ENCODE measurements at regions not wholly inside any gene's neighbourhood (a gene's known extent, or its start where the extent isn't known, plus 50 kb on each side); places are given as distances from the start of the nearest gene placed in this dataset.
"Not testable (repeated sequence)": the region's sequence is repeated elsewhere in the genome, so short reads cannot be mapped to it uniquely, and the experiment has no call there.

DNA sequence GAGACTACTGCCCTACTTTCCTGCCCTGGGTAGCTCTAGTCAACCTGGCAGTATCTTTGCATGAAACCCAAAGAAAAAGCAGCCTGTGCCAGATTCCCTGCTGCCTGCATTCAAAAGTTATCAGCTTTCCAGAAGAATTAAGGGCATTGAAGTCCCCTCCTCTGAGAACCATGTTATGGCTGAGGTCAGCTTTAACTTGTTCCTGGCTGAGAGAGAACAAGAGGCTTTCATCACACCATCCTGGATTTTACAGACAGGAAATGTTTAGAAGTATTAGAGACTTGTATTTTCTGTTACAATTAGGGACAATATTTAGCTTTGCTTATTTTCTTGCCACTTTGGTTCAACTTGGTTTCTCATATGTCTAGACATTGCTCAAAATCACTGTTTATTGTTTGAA is 238.8 kb downstream of the ARL4A start:
- TF ChIP-seq, protein P1, sequence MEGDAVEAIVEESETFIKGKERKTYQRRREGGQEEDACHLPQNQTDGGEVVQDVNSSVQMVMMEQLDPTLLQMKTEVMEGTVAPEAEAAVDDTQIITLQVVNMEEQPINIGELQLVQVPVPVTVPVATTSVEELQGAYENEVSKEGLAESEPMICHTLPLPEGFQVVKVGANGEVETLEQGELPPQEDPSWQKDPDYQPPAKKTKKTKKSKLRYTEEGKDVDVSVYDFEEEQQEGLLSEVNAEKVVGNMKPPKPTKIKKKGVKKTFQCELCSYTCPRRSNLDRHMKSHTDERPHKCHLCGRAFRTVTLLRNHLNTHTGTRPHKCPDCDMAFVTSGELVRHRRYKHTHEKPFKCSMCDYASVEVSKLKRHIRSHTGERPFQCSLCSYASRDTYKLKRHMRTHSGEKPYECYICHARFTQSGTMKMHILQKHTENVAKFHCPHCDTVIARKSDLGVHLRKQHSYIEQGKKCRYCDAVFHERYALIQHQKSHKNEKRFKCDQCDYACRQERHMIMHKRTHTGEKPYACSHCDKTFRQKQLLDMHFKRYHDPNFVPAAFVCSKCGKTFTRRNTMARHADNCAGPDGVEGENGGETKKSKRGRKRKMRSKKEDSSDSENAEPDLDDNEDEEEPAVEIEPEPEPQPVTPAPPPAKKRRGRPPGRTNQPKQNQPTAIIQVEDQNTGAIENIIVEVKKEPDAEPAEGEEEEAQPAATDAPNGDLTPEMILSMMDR (IDR thresholded peaks at IDR 0.05; ENCODE audit: low read depth, low read length), result no peak
- no peak for DNase-seq (ENCODE audit: low read depth, low spot score)
- H3K4me3 ChIP-seq (ENCODE audit: low read depth, low read length), result no peak overlapping the region
- in situ Hi-C loops (cut with HindIII; ENCODE audit: low sequenced_read_pairs), result no loop called here

DNA sequence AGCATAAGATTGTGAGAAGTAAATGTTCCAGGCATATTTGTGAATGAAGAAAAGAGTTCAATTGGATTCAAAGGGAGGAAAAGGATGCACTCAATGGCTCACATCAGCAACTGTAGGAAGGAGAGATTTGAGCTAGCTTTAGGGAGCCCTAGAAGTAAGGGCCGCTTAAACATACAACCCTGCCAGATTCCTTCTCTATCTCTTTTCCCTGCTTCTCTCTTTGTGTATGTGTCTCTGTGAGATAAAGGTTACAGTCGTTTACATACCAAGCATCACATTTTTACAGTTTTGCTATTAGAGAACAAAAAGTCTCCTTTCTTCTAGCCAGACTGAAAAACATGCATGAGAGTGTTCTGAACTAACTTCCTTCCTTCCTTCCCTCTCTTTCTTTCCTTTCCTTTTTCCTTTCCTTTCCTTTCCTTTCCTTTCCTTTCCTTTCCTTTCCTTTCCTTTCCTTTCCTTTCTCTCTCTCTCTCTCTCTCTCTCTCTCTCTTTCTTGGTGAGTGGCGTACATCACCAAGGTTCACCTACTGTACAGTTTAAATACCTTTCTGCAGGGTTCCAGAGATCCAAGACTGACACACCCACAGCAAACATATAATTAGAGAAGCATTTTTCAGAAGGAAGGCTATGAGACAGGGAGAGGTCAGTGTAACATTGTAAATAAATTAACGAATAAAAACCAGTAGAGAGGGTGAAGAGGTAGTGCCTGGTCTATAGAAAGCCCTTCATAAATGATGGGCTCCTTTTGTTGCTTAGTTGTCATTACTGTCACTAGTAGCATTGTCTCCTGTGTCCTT is 240.4 kb downstream of the ARL4A start:
- H3K4me3 ChIP-seq (ENCODE audit: low read depth, low read length), result no peak overlapping the region
- in situ Hi-C loops (cut with HindIII; ENCODE audit: low sequenced_read_pairs), result no loop called here
- DNase-seq (ENCODE audit: low read depth, low spot score), result no peak

DNA sequence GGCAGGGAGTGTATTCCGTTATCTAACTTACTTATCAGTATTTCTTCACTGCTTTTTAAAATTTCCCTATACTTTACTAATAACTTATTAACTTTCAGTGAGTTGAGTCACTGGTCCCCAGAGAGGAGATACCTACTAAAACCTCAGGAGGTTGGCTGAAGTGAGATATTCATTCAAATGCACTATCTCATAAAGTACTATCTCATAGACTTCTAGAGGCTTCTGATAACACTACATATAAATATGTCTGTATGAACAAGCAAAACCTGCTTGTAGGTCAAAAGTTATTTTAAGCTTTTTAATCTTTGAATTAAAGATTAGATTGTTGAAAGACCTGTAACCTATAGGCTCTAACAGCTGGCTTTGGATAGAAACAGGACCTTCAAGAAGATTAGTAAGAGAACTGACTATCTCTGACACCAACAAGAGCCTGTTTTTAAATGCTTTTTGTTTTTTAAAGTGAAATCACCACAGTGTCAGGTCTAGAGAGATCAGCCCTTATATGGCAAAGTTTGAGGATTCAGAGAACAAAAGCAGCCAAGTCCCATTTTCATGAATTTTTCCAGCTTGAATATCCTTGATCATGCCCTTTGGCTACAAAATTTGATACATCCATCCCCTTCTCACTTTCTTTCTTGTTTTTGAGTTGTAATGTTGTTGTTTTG is 242.2 kb downstream of the ARL4A start:
- H3K4me3 ChIP-seq (ENCODE audit: low read depth, low read length), result no peak overlapping the region
- DNase-seq (ENCODE audit: low read depth, low spot score), result no peak
- in situ Hi-C loops (cut with HindIII; ENCODE audit: low sequenced_read_pairs), result no loop called here
- TF ChIP-seq, protein P1 (IDR thresholded peaks at IDR 0.05; ENCODE audit: low read depth, low read length), result no peak

More for the DNA sequence above, 240.4 kb downstream of the ARL4A start:
- TF ChIP-seq, protein P1 (IDR thresholded peaks at IDR 0.05; ENCODE audit: low read depth, low read length), result no peak

DNA sequence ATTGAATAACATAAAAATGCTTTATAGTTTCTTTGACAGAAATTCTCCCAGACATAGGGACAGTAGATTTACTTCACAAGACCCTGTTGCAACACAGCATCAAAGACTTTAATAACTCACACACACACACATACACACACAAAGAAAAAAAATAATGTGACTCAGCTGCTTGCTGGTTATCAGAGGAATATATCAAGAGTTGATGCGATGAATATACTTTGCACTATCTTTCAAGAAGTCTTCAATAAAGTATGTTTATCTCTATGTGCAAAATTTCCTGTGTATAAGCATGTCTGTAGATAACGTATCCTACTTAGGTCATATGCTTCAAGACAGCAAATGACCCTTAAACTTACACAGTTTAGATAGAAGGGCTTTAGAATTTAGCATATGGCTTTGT is 243.1 kb downstream of the ARL4A start:
- H3K4me3 ChIP-seq (ENCODE audit: low read depth, low read length), result no peak overlapping the region
- DNase-seq (ENCODE audit: low read depth, low spot score), result no peak
- TF ChIP-seq, protein P1 (IDR thresholded peaks at IDR 0.05; ENCODE audit: low read depth, low read length), result no peak
- in situ Hi-C loops (cut with HindIII; ENCODE audit: low sequenced_read_pairs), result no loop called here

DNA sequence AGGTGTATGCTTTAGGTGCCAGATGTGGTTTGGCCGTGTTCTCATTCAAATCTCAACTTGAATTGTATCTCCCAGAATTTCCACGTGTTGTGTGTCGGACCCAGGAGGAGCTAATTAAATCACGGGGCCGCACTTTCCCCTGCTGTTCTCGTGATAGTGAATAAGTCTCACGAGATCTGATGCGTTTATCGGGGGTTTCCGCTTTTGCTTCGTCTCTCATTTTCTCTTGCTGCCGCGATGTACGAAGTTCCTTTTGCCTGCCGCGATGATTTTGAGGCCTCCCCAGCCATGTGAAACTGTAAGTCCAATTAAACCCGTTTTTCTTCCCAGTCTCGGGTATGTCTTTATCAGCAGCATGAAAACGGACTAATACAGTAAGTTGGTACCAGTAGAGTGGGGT is 244.0 kb downstream of the ARL4A start:
- in situ Hi-C loops (cut with HindIII; ENCODE audit: low sequenced_read_pairs); H3K4me3 ChIP-seq (ENCODE audit: low read depth, low read length); DNase-seq (ENCODE audit: low read depth, low spot score): not testable (repeated sequence)

DNA sequence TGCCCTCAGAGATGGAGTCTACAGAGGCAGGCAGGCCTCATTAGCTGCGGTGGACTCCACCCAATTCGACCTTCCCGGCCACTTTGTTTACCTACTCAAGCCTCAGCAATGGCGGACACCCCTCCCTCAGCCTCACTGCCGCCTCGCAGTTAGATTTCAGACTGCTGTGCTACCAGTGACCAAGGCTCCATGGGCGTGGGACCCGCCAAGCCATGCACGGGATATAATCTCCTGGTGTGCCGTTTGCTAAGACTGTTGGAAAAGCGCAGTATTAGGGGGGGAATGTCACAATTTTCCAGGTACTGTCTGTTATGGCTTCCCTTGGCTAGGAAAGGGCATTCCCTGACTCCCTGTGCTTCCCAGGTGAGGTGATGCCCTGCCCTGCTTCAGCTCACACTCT is 252.3 kb downstream of the ARL4A start:
- in situ Hi-C loops (cut with HindIII; ENCODE audit: low sequenced_read_pairs), result no loop called here
- no peak for DNase-seq (ENCODE audit: low read depth, low spot score)

More for the DNA sequence above, 252.3 kb downstream of the ARL4A start:
- H3K4me3 ChIP-seq (ENCODE audit: low read depth, low read length), result no peak overlapping the region
- TF ChIP-seq, protein P1 (IDR thresholded peaks at IDR 0.05; ENCODE audit: low read depth, low read length), result no peak
